ENCODE measurements at regions not wholly inside any gene's neighbourhood (a gene's known extent, or its start where the extent isn't known, plus 50 kb on each side); places are given as distances from the start of the nearest gene placed in this dataset.

- TF ChIP-seq CEBPB (IDR thresholded peaks at IDR 0.05; ENCODE audit: low read depth, low read length): no peak
- TF ChIP-seq CHD1 (IDR thresholded peaks at IDR 0.05; ENCODE audit: low read depth, low read length): no peak
- no peak for TF ChIP-seq ELK1 (IDR thresholded peaks at IDR 0.05; ENCODE audit: borderline replicate concordance, low read depth, low read length)
- TF ChIP-seq RAD21 (IDR thresholded peaks at IDR 0.05; ENCODE audit: low read length): no peak
- TF ChIP-seq BHLHE40 (IDR thresholded peaks at IDR 0.05; ENCODE audit: low read depth, low read length): no peak
- TF ChIP-seq FOS (IDR thresholded peaks at IDR 0.05; ENCODE audit: low read depth, low read length): no peak
- no peak for TF ChIP-seq MXI1 (IDR thresholded peaks at IDR 0.05; ENCODE audit: borderline replicate concordance, low read depth, low read length)
- no peak for TF ChIP-seq RFX5 (IDR thresholded peaks at IDR 0.05; ENCODE audit: low read depth, low read length)
- no peak for TF ChIP-seq USF2 (IDR thresholded peaks at IDR 0.05; ENCODE audit: low read depth, low read length)
- TF ChIP-seq MAFK (IDR thresholded peaks at IDR 0.05; ENCODE audit: low read depth, low read length): no peak
- H2AK5ac ChIP-seq (ENCODE audit: low read depth, low read length): no peak overlapping the region
- DNase-seq: no peak
- H4K8ac ChIP-seq (ENCODE audit: low read depth in 2 of 2, low read length in 2 of 2): no peak overlapping the region
- in situ Hi-C loops (cut with MboI; ENCODE audit: low sequenced_read_pairs) (no loop called here), intact Hi-C loops (cut with micrococcal nuclease) (no loop called here), dilution Hi-C loops (cut with HindIII; ENCODE audit: low sequenced_read_pairs, unreplicated experiment) (no loop called here)
- no peak overlapping the region for H2BK5ac ChIP-seq (ENCODE audit: low read depth, low read length, poor library complexity, severe bottlenecking)
- H3K79me1 ChIP-seq (ENCODE audit: low read depth in 1 of 2, low read length in 2 of 2): no peaks in the 10 kb centered on the region
- no peak overlapping the region for H4K91ac ChIP-seq (ENCODE audit: insufficient read depth, low read depth, low read length)
- no peak overlapping the region for H3K23ac ChIP-seq (ENCODE audit: low read depth, low read length)
- H3K27ac ChIP-seq (ENCODE audit: insufficient read depth, low read length): no peak overlapping the region
- ChIA-PET CTCF (no interaction called here), POLR2A (ENCODE audit: unreplicated experiment) (no interaction called here)
- H3K4ac ChIP-seq (ENCODE audit: low read depth, low read length): no peak overlapping the region
- H3K36me3 ChIP-seq (ENCODE audit: control insufficient read depth, insufficient read depth, low read length): no peaks in the 10 kb centered on the region
- no peaks in the 10 kb centered on the region for H4K20me1 ChIP-seq (ENCODE audit: insufficient read depth, low read length)
- no peak overlapping the region for H3K4me3 ChIP-seq (ENCODE audit: insufficient read depth, low read depth, low read length)
- BruUV-seq (replicated peaks): no TSS peak
- ATAC-seq (ENCODE audit: low read depth): no peak
- no peak overlapping the region for H3K56ac ChIP-seq (ENCODE audit: extremely low read depth, insufficient read depth, low read length)
- H3K27me3 ChIP-seq (ENCODE audit: control insufficient read depth, insufficient read depth, low read length): peaks cover 2% of the 10 kb centered on the region
- no peak overlapping the region for H3K9ac ChIP-seq (ENCODE audit: low read depth, low read length)
- H3K14ac ChIP-seq (replicated peaks; ENCODE audit: low read depth, low read length): no peak overlapping the region
- no peak overlapping the region for H2BK120ac ChIP-seq (ENCODE audit: low read depth, low read length)
- no peak overlapping the region for H4K5ac ChIP-seq (ENCODE audit: low read depth, low read length)
- no peaks in the 10 kb centered on the region for H3K9me1 ChIP-seq (ENCODE audit: insufficient read depth, low read length)
- no peak overlapping the region for H2AK9ac ChIP-seq (replicated peaks; ENCODE audit: low read depth, low read length, poor library complexity)
- H2BK20ac ChIP-seq (ENCODE audit: low read depth, low read length): no peak overlapping the region
- no peaks in the 10 kb centered on the region for H3K9me3 ChIP-seq (ENCODE audit: control insufficient read depth, insufficient read depth, low read length)
- H3K4me2 ChIP-seq (ENCODE audit: low read depth, low read length): no peak overlapping the region
- H3K18ac ChIP-seq (ENCODE audit: low read depth, low read length): no peak overlapping the region
- H2BK15ac ChIP-seq (ENCODE audit: low read depth, low read length): no peak overlapping the region
- no peaks in the 10 kb centered on the region for H3K4me1 ChIP-seq (ENCODE audit: control insufficient read depth, insufficient read depth, low read length)
- no peak overlapping the region for H2AFZ ChIP-seq (replicated peaks; ENCODE audit: low read length, poor library complexity)
Observed at GRCh38 chr22:22391543-22391942, 117.0 kb downstream of the ZNF280B start.

Data from IMR-90 (cell line).